ENCODE measurements at regions not wholly inside any gene's neighbourhood (a gene's known extent, or its start where the extent isn't known, plus 50 kb on each side); places are given as distances from the start of the nearest gene placed in this dataset.

GRCh38 chrX:39167791-39168190 lies 366.5 kb downstream of the MID1IP1 start:
- no peak overlapping the region for H3K18ac ChIP-seq (ENCODE audit: low read depth in 1 of 2, low read length in 2 of 2)
- H2BK12ac ChIP-seq (ENCODE audit: low read length in 2 of 2) = no peak overlapping the region
- no peak overlapping the region for H3K14ac ChIP-seq (ENCODE audit: low read length in 2 of 2)
- H2BK15ac ChIP-seq (ENCODE audit: low read depth, poor library complexity, severe bottlenecking) = no peak overlapping the region
- H2BK5ac ChIP-seq (ENCODE audit: low read depth, low read length, poor library complexity, severe bottlenecking) = no peak overlapping the region
- no peak overlapping the region for H3K4ac ChIP-seq (ENCODE audit: low read depth in 1 of 2, low read length in 2 of 2)
- no peak overlapping the region for H2AFZ ChIP-seq (ENCODE audit: low read depth, low read length)
- no peak overlapping the region for H2BK120ac ChIP-seq (ENCODE audit: low read depth, low read length)
- DNase-seq = no peak
- H4K91ac ChIP-seq (ENCODE audit: low read length) = no peak overlapping the region
- no peaks in the 10 kb centered on the region for H3K36me3 ChIP-seq (ENCODE audit: control insufficient read depth in 1 of 2, insufficient read depth in 2 of 2, low read depth in 1 of 2, low read length in 2 of 2)
- H3K27me3 ChIP-seq (ENCODE audit: control insufficient read depth in 1 of 2, insufficient read depth in 1 of 2, low read length in 2 of 2) = peaks cover 8 to 85% of the 10 kb centered on the region in 2 experiments
- H3K4me2 ChIP-seq (ENCODE audit: low read length, poor library complexity, severe bottlenecking) = no peak overlapping the region
- no peaks in the 10 kb centered on the region for H3K79me1 ChIP-seq (replicated peaks; ENCODE audit: low read length, poor library complexity, severe bottlenecking)
- no peak overlapping the region for H3K9ac ChIP-seq (ENCODE audit: low read length)
- no peaks in the 10 kb centered on the region for H3K9me3 ChIP-seq (ENCODE audit: control insufficient read depth, low read length)
- 44% methylated on average over 4 of the region's 5 CpGs for WGBS
- no peak overlapping the region for H3K4me3 ChIP-seq (ENCODE audit: insufficient read depth in 1 of 2, low read depth in 1 of 2, low read length in 2 of 2)
- H3K4me1 ChIP-seq (ENCODE audit: control insufficient read depth, insufficient read depth, low read depth, low read length) = no peaks in the 10 kb centered on the region
- H2AK5ac ChIP-seq (ENCODE audit: low read length, severe bottlenecking) = no peak overlapping the region
- no peak overlapping the region for H3K27ac ChIP-seq (ENCODE audit: low read length, poor library complexity, severe bottlenecking)
- no peak overlapping the region for H3K23ac ChIP-seq (ENCODE audit: low read length in 2 of 2)
- no peak overlapping the region for H4K8ac ChIP-seq (ENCODE audit: low read length)

DNA sequence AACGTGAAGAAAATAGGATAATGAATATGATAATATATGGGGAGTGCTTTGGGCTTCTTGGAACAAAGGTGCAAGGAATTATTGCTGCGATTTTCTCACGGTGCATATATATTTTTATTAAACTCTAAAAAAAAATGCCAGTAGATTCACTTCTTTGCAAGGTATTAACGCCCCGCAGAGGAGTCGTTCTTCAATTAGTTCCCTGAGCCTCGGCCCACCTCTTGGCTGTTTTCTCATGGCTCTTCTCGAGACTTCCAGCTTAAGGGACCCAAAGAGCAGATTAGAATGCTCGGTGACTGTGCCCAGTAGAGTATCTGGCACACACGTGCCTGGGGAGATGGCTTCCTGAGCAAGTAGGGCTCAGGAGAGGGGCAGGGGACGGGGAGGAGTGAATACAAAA lies 367.4 kb downstream of the MID1IP1 start:
- Histone ChIP-seq H2BK15ac (ENCODE audit: low read depth, poor library complexity, severe bottlenecking) (no peak overlapping the region), H3K4ac (ENCODE audit: low read depth in 1 of 2, low read length in 2 of 2) (no peak overlapping the region), H2BK12ac (ENCODE audit: low read length in 2 of 2) (no peak overlapping the region), H4K8ac (ENCODE audit: low read length) (no peak overlapping the region), H3K4me2 (ENCODE audit: low read length, poor library complexity, severe bottlenecking) (no peak overlapping the region), H2BK5ac (ENCODE audit: low read depth, low read length, poor library complexity, severe bottlenecking) (no peak overlapping the region), H3K4me1 (ENCODE audit: control insufficient read depth, insufficient read depth, low read depth, low read length) (no peaks in the 10 kb centered on the region), H3K18ac (ENCODE audit: low read depth in 1 of 2, low read length in 2 of 2) (no peak overlapping the region), H3K27me3 (ENCODE audit: control insufficient read depth in 1 of 2, insufficient read depth in 1 of 2, low read length in 2 of 2) (peaks cover 0 to 78% of the 10 kb centered on the region in 2 experiments), H3K27ac (ENCODE audit: low read length, poor library complexity, severe bottlenecking) (no peak overlapping the region), H2AK5ac (ENCODE audit: low read length, severe bottlenecking) (no peak overlapping the region), H3K36me3 (ENCODE audit: control insufficient read depth in 1 of 2, insufficient read depth in 2 of 2, low read depth in 1 of 2, low read length in 2 of 2) (no peaks in the 10 kb centered on the region), H4K91ac (ENCODE audit: low read length) (no peak overlapping the region), H3K4me3 (ENCODE audit: insufficient read depth in 1 of 2, low read depth in 1 of 2, low read length in 2 of 2) (no peak overlapping the region), H2AFZ (ENCODE audit: low read depth, low read length) (no peak overlapping the region), H3K79me1 (replicated peaks; ENCODE audit: low read length, poor library complexity, severe bottlenecking) (no peaks in the 10 kb centered on the region), H3K14ac (ENCODE audit: low read length in 2 of 2) (no peak overlapping the region), H3K23ac (ENCODE audit: low read length in 2 of 2) (no peak overlapping the region), H2BK120ac (ENCODE audit: low read depth, low read length) (no peak overlapping the region), H3K9ac (ENCODE audit: low read length) (no peak overlapping the region), H3K9me3 (ENCODE audit: control insufficient read depth, low read length) (no peaks in the 10 kb centered on the region)
- 91% methylated on average over 5 of the region's 11 CpGs for WGBS
- no peak for DNase-seq

- Histone ChIP-seq H2BK12ac (ENCODE audit: low read length in 2 of 2) (no peak overlapping the region), H2BK15ac (ENCODE audit: low read depth, poor library complexity, severe bottlenecking) (no peak overlapping the region), H3K4me3 (ENCODE audit: insufficient read depth in 1 of 2, low read depth in 1 of 2, low read length in 2 of 2) (no peak overlapping the region), H3K14ac (ENCODE audit: low read length in 2 of 2) (no peak overlapping the region), H3K4me2 (ENCODE audit: low read length, poor library complexity, severe bottlenecking) (no peak overlapping the region), H3K27ac (ENCODE audit: low read length, poor library complexity, severe bottlenecking) (no peak overlapping the region), H2AK5ac (ENCODE audit: low read length, severe bottlenecking) (no peak overlapping the region), H3K79me1 (replicated peaks; ENCODE audit: low read length, poor library complexity, severe bottlenecking) (no peaks in the 10 kb centered on the region), H3K9me3 (ENCODE audit: control insufficient read depth, low read length) (no peaks in the 10 kb centered on the region), H2BK120ac (ENCODE audit: low read depth, low read length) (no peak overlapping the region), H4K8ac (ENCODE audit: low read length) (no peak overlapping the region), H4K91ac (ENCODE audit: low read length) (no peak overlapping the region), H2AFZ (ENCODE audit: low read depth, low read length) (no peak overlapping the region), H3K4me1 (ENCODE audit: control insufficient read depth, insufficient read depth, low read depth, low read length) (no peaks in the 10 kb centered on the region), H3K23ac (ENCODE audit: low read length in 2 of 2) (no peak overlapping the region), H2BK5ac (ENCODE audit: low read depth, low read length, poor library complexity, severe bottlenecking) (no peak overlapping the region), H3K27me3 (ENCODE audit: control insufficient read depth in 1 of 2, insufficient read depth in 1 of 2, low read length in 2 of 2) (peaks cover 0 to 80% of the 10 kb centered on the region in 2 experiments), H3K4ac (ENCODE audit: low read depth in 1 of 2, low read length in 2 of 2) (no peak overlapping the region), H3K18ac (ENCODE audit: low read depth in 1 of 2, low read length in 2 of 2) (no peak overlapping the region), H3K9ac (ENCODE audit: low read length) (no peak overlapping the region), H3K36me3 (ENCODE audit: control insufficient read depth in 1 of 2, insufficient read depth in 2 of 2, low read depth in 1 of 2, low read length in 2 of 2) (no peaks in the 10 kb centered on the region)
- no peak for DNase-seq
- 91% methylated on average over 1 of the region's 1 CpG for WGBS
Observed at GRCh38 chrX:39169976-39170375, 368.7 kb downstream of the MID1IP1 start.

- H3K9me3 ChIP-seq (ENCODE audit: control insufficient read depth, low read length) = no peaks in the 10 kb centered on the region
- peaks cover 0 to 80% of the 10 kb centered on the region in 2 experiments for H3K27me3 ChIP-seq (ENCODE audit: control insufficient read depth in 1 of 2, insufficient read depth in 1 of 2, low read length in 2 of 2)
- no peak overlapping the region for H2BK12ac ChIP-seq (ENCODE audit: low read length in 2 of 2)
- no peak overlapping the region for H3K4me2 ChIP-seq (ENCODE audit: low read length, poor library complexity, severe bottlenecking)
- no peak overlapping the region for H3K23ac ChIP-seq (ENCODE audit: low read length in 2 of 2)
- H2BK120ac ChIP-seq (ENCODE audit: low read depth, low read length) = no peak overlapping the region
- no peak overlapping the region for H3K4me3 ChIP-seq (ENCODE audit: insufficient read depth in 1 of 2, low read depth in 1 of 2, low read length in 2 of 2)
- H3K14ac ChIP-seq (ENCODE audit: low read length in 2 of 2) = no peak overlapping the region
- no peak overlapping the region for H2AFZ ChIP-seq (ENCODE audit: low read depth, low read length)
- no peak overlapping the region for H4K91ac ChIP-seq (ENCODE audit: low read length)
- H3K18ac ChIP-seq (ENCODE audit: low read depth in 1 of 2, low read length in 2 of 2) = no peak overlapping the region
- DNase-seq = no peak
- 97% methylated on average over 3 of the region's 3 CpGs for WGBS
- no peaks in the 10 kb centered on the region for H3K4me1 ChIP-seq (ENCODE audit: control insufficient read depth, insufficient read depth, low read depth, low read length)
- no peak overlapping the region for H2BK15ac ChIP-seq (ENCODE audit: low read depth, poor library complexity, severe bottlenecking)
- no peak overlapping the region for H4K8ac ChIP-seq (ENCODE audit: low read length)
- no peaks in the 10 kb centered on the region for H3K79me1 ChIP-seq (replicated peaks; ENCODE audit: low read length, poor library complexity, severe bottlenecking)
- H2BK5ac ChIP-seq (ENCODE audit: low read depth, low read length, poor library complexity, severe bottlenecking) = no peak overlapping the region
- H3K4ac ChIP-seq (ENCODE audit: low read depth in 1 of 2, low read length in 2 of 2) = no peak overlapping the region
- no peaks in the 10 kb centered on the region for H3K36me3 ChIP-seq (ENCODE audit: control insufficient read depth in 1 of 2, insufficient read depth in 2 of 2, low read depth in 1 of 2, low read length in 2 of 2)
- no peak overlapping the region for H3K27ac ChIP-seq (ENCODE audit: low read length, poor library complexity, severe bottlenecking)
- no peak overlapping the region for H2AK5ac ChIP-seq (ENCODE audit: low read length, severe bottlenecking)
- H3K9ac ChIP-seq (ENCODE audit: low read length) = no peak overlapping the region
Observed at GRCh38 chrX:39170464-39170863, 369.2 kb downstream of the MID1IP1 start.
